Type B pancreatic cell (in vitro differentiated cells): ENCODE measurements at regions not wholly inside any gene's neighbourhood (a gene's known extent, or its start where the extent isn't known, plus 50 kb on each side); places are given as distances from the start of the nearest gene placed in this dataset.

Experiments used
- DNase-seq: peaks from one replicate; pipeline ENCODE4 v3.0.0; 2021; ENCODE audit warnings: mixed read lengths; ENCODE audit not compliant: unreplicated experiment; ENCODE audit errors: extremely low spot score
- H3K27ac Mint-ChIP-seq: 2 replicates; pipeline ENCODE4 v1.8.0; 2021; ENCODE audit warnings: mild to moderate bottlenecking, mixed read lengths
- H3K27me3 Mint-ChIP-seq: 2 replicates; pipeline ENCODE4 v1.8.0; 2021; ENCODE audit warnings: mixed read lengths
- H3K36me3 Mint-ChIP-seq: 2 replicates; pipeline ENCODE4 v1.8.0; 2021; ENCODE audit warnings: mixed read lengths
- H3K4me1 Mint-ChIP-seq: one replicate; pipeline ENCODE4 v1.8.0; 2021; ENCODE audit warnings: mixed read lengths; ENCODE audit not compliant: unreplicated experiment
- H3K4me3 Mint-ChIP-seq: 2 replicates; pipeline ENCODE4 v1.8.0; 2021; ENCODE audit warnings: mild to moderate bottlenecking, mixed read lengths
- H3K9me3 Mint-ChIP-seq: 2 replicates; pipeline ENCODE4 v1.8.0; 2021; ENCODE audit warnings: mixed read lengths
- CTCF ChIP-seq: fragments of 200-600 bp; sonication (generic); conservative IDR thresholded peaks from 2 replicates; pipeline ENCODE4 v1.5.0; 2021; ENCODE audit warnings: antibody characterized with exemption, mild to moderate bottlenecking

DNA sequence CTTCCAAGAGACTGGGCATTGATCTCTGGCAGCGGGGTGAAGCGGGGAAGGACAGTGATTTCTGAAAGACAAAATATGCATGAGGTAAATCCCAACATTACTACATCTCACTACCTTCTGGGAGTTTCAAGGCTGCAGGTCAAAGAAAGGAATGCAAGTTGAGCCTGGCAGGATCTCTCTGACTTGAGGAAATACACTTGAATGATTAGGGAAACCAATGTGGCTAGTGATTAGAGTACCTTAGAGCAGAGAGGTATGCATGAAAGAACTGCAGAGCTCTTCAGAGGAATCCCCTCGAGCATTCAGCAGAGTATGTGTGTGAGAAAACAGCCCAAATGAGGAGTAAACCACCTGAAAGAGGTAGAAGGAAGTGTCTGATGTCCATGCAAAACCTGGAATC, 2874.1 kb upstream of the PCDH20 start:
- Mint-ChIP-seq H3K27me3 (no peaks in the 10 kb centered on the region), H3K36me3 (no peaks in the 10 kb centered on the region), H3K4me3 (no peak overlapping the region), H3K27ac (no peak overlapping the region), H3K9me3 (no peaks in the 10 kb centered on the region), H3K4me1 (no peaks in the 10 kb centered on the region)
- no peak for DNase-seq
- TF ChIP-seq CTCF: no peak

DNA sequence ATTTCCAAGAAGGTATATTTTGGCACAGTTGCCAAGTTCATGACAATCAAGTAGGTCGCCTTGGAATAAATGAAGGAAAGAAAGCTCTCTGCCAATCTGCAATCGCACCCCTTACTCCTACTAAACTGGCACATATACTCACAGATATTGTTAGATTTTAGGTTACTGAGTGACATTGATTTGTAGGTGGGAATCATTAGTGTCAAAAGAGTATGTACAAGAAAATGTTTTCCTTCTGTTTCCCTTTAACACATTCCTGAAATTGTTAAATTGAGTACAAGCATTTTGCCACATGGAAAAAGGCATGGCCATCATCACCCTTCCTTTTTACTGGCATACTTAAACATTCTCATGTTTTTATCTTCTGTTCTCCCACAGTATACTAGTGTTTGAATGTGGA, 2868.3 kb upstream of the PCDH20 start:
- Mint-ChIP-seq H3K27ac (no peak overlapping the region), H3K4me3 (no peak overlapping the region), H3K36me3 (no peaks in the 10 kb centered on the region), H3K4me1 (no peaks in the 10 kb centered on the region), H3K27me3 (no peaks in the 10 kb centered on the region), H3K9me3 (no peaks in the 10 kb centered on the region)
- DNase-seq: no peak
- TF ChIP-seq CTCF: no peak

- H3K9me3 Mint-ChIP-seq: no peaks in the 10 kb centered on the region
- H3K27me3 Mint-ChIP-seq: no peaks in the 10 kb centered on the region
- H3K36me3 Mint-ChIP-seq: no peaks in the 10 kb centered on the region
- no peaks in the 10 kb centered on the region for H3K4me1 Mint-ChIP-seq
- TF ChIP-seq CTCF: no peak
- no peak overlapping the region for H3K27ac Mint-ChIP-seq
- H3K4me3 Mint-ChIP-seq: no peak overlapping the region
- DNase-seq: no peak
Observed at GRCh38 chr13:64278493-64278892, 2862.8 kb upstream of the PCDH20 start.

- TF ChIP-seq CTCF: no peak
- H3K27ac Mint-ChIP-seq: no peak overlapping the region
- no peak overlapping the region for H3K4me3 Mint-ChIP-seq
- no peaks in the 10 kb centered on the region for H3K36me3 Mint-ChIP-seq
- no peaks in the 10 kb centered on the region for H3K4me1 Mint-ChIP-seq
- no peaks in the 10 kb centered on the region for H3K27me3 Mint-ChIP-seq
- DNase-seq: no peak
- no peaks in the 10 kb centered on the region for H3K9me3 Mint-ChIP-seq
Observed at GRCh38 chr13:64277097-64277496, 2861.4 kb upstream of the PCDH20 start.

DNA sequence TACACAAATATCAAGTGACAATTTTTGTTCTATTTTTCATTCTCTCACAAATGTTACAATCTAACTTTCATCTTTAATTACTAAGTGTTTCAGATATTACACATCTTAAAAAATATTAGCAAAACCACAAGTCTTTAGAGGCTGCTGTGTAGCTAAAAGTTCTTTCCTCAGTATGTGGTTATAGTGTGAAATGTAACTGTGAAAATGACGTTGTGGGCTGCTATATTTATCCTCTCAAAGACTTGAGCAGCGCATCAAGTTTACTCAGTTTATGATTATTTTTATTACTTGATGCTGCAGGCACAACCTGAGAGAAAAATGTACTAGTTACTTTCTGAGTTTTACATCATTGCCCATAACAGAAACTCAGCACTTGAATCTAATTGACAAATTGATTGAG, 2860.6 kb upstream of the PCDH20 start:
- no peak overlapping the region for H3K4me3 Mint-ChIP-seq
- H3K27ac Mint-ChIP-seq: no peak overlapping the region
- no peaks in the 10 kb centered on the region for H3K36me3 Mint-ChIP-seq
- no peak for TF ChIP-seq CTCF
- H3K27me3 Mint-ChIP-seq: no peaks in the 10 kb centered on the region
- no peak for DNase-seq
- no peaks in the 10 kb centered on the region for H3K4me1 Mint-ChIP-seq
- H3K9me3 Mint-ChIP-seq: no peaks in the 10 kb centered on the region

DNA sequence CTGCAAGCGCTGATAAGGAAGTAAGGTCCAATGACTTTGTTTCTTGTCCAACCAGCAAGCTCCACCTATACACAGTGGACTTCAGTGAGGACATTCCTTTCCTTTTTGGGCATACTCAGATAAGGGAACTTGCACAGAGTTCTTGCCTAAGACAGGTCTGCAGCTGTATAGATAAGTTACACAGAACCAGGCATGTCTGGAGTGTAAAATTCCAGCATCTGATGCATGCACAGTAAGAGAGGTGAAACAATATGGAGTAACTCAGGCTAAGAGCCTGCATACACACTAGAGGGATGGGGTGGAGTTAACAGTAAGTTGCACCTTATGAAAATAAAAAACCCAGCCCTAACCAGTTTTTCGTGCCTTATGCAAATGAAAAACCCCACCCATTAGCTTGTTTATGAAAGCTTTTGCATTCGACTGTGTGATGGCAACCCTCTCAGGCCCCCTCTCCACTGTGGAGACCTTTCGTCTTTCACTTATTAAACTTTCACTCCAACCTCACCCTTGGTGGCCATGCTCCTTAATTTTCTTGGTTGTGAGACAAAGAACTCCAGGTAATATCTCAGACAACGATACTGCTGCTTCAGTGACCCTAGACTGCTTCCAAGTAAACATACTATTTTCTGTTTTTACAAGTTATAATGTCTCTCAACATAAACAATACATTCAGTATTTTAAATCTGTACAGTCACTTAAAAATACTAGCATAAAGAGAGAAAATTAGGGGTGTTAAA, 2859.0 kb upstream of the PCDH20 start:
- no peak overlapping the region for H3K4me3 Mint-ChIP-seq
- TF ChIP-seq CTCF: no peak
- H3K4me1 Mint-ChIP-seq: no peaks in the 10 kb centered on the region
- DNase-seq: no peak
- H3K27ac Mint-ChIP-seq: no peak overlapping the region
- H3K27me3 Mint-ChIP-seq: no peaks in the 10 kb centered on the region
- no peaks in the 10 kb centered on the region for H3K36me3 Mint-ChIP-seq
- H3K9me3 Mint-ChIP-seq: no peaks in the 10 kb centered on the region
